CD4-positive, alpha-beta T cell treated with Interferon alpha-2 for 1 hour (primary cell): ENCODE measurements at regions not wholly inside any gene's neighbourhood (a gene's known extent, or its start where the extent isn't known, plus 50 kb on each side); places are given as distances from the start of the nearest gene placed in this dataset.
"Not testable (repeated sequence)": the region's sequence is repeated elsewhere in the genome, so short reads cannot be mapped to it uniquely, and the experiment has no call there.

Experiments used
- DNase-seq, 2 donors: peaks; one replicate each; pipeline ENCODE4 v3.0.0-alpha.2; 2020 to 2022

DNA sequence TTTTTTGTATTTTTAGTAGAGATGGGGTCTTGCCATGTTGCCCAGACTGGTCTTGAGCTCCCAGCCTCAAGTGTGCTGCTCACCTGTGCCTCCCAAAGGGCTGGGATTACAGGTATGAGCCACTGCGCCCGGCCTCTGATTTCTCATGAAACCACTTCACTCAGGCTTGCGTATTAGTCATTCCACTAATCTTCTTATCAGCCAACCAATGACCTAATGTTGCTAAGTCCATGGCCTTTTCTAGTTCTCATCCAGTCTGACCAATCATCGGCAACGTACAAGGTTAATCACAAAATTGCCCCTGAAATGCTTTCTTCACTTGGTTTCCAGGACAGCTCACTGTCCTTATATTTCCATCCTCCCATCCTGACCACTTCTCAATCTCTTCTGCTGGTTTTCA, 605.3 kb upstream of the SLC10A2 start:
- DNase-seq = no peak

GRCh38 chr13:103663996-103664395, 597.8 kb upstream of the SLC10A2 start:
- DNase-seq = no peak

- DNase-seq = no peak
Observed at GRCh38 chr13:103656311-103656710, 590.1 kb upstream of the SLC10A2 start.

DNA sequence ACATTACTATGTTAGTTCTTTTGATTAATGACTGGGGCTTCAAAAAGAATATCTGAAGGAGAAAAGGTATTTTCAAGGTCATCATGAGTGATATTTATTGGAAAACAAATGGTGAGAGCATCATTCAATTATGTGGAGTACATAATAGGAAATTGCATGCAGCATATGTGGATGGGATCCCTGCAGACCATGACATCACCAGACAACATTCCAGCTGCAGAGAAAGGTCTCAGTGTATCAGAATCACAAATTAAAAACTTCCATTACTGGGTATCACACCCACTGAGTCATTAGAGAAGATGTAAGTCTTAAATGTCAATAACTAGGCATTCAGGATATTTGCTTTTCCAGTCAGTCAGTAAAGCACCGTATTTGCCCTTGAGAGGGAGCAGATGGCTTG, 574.4 kb upstream of the SLC10A2 start:
- DNase-seq = no peak

DNA sequence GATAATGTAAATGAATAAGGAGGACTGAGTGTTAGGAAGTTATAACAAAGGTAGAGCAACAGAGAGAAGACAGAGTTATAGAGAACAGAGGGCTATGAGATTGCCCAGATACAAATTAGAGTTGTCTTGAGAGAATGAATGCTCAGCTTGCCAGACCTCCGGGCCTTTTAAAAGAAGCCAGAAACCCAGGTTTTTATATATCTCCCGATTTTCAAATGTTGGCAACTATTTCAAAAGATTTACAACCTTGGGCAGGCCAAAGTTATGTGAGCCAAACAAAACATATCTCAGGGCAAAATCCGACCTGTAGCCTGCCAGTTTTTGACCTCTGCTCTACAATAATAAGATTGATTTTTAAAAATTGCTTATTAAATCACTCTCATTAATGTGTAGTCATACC, 573.1 kb upstream of the SLC10A2 start:
- DNase-seq = no peak

DNA sequence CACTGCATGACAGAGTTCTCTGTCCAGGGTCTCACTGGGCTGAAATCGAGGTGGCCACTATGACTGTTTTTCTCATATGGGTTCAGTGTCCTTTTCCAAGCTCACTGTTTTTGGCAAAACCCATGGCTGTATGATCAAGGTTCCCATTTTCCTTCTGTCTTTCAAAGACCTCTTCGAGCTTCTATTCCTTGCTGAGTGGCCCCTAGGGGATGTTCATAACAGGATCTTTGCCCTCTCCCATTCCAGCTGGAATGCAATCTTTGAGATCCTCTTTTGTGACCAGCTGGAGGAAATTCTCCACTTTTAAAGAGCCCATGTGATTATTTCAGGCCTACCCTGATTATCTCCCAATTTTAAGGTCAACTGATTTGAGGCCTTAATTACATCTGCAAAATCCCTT, 572.5 kb upstream of the SLC10A2 start:
- DNase-seq = no peak

GRCh38 chr13:103634066-103634465, 567.8 kb upstream of the SLC10A2 start:
- DNase-seq = no peak

DNA sequence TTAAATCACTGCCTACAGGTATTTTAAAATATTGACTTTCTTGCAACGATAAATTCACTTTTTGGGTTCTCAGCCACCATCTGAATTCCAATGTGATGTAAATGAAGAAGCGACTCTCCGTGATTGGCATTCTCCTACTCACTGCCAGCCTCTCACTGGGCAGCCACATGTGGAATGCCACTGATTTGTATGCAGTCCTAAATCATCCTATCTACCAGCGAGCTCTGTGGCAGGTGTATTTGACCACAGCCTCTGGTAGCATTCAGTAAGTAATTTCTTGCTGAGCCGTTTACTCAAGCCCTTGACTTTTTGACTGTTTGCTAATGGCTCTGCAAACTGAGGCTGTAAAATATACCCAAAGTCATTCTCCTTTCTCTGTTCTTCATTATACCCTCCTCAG, 559.0 kb upstream of the SLC10A2 start:
- no peak for DNase-seq

DNA sequence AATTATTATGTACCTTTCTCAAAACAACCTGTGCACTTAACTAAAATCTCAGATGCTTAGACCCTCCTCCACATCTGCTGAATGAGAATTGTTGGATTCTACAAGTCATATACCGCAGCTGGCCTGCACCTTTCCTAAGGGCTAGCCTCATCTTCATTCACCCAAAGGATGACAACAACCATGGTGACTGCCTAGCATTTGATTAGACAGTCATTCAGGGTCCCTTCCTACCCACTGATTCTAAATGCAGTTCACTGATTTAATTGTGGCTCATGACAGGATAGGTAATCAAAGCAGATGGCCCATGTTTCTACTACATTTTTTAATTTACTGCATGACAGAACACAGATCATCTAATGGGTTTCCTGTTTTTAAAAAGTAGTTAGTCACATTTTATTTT, 551.9 kb upstream of the SLC10A2 start:
- DNase-seq = no peak

GRCh38 chr13:103615771-103616170, 549.6 kb upstream of the SLC10A2 start:
- DNase-seq = no peak

GRCh38 chr13:103614761-103615160, 548.5 kb upstream of the SLC10A2 start:
- DNase-seq = no peak

GRCh38 chr13:103607995-103608394, 541.8 kb upstream of the SLC10A2 start:
- DNase-seq = no peak

DNA sequence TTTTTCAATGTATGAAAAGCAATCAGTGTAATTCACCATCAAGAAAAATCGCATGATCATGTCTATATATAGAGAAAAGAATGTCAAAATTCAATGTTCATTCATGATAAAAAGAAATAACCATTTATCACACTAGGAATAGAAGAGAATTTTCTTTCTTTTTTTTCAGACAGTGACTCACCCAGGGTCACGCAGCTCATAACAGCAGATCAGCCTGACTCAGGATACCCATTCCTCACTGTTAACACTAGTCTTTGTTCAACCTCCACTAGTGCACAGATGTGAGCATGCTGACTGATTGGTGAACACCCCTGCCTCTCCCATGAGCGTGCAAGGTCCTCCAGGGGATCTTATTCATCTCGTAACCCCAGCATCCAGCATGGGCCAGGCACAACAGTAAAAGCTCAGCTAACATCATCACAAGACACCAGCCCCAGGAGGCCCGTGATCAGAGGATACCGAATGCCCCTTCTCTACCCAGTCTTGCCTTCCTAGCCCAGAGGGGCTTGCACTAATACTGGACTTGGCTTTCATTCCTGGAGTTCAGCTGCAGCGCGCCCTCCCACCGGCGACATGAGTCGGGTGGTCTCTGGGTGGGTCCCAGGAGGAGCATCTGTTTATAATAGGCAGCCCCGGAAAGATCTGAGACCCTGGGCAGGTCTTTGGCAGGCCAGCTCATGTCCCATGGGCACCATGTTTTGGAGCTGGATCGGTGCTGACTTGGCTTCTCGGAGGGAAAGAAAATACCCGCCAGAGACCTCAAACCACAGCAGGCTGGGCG, 539.5 kb upstream of the SLC10A2 start:
- DNase-seq = no peak

DNA sequence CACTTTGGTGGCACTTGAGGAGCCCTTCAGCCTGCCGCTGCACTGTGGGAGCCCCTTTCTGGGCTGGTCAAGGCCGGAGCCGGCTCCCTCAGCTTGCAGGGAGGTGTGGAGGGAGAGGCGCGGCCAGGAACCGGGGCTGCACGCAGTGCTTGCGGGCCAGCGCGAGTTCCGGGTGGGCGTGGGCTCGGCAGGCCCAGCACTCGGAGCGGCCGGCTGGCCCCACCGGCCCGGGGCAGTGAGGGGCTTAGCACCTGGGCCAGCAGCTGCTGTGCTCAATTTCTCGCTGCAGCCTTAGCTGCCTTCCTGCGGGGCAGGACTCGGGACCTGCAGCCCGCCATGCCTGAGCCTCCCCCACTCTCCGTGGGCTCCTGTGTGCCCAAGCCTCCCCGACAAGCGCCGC, 533.7 kb upstream of the SLC10A2 start:
- DNase-seq = not testable (repeated sequence)

GRCh38 chr13:103598671-103599070, 532.5 kb upstream of the SLC10A2 start:
- DNase-seq = no peak

GRCh38 chr13:103573446-103573845, 507.2 kb upstream of the SLC10A2 start:
- DNase-seq = no peak

DNA sequence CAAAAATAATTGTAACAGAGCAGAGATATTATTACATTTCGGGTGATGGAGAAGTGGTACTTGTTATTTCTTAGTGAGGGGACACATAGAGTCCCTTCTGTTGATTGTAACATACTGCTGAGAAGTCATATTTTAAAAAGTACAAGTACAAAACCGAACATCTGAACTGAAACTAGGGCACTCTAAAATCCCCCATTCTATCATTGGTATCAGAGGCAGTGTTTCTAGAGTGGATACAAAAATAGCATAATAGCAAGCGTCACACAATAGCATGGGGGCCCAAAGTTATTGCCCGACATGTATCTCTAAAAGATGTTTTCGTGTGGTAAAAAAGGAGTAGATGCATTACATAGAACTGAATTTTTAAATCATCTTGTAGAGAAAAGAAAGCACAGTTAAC, 502.1 kb upstream of the SLC10A2 start:
- DNase-seq = no peak

DNA sequence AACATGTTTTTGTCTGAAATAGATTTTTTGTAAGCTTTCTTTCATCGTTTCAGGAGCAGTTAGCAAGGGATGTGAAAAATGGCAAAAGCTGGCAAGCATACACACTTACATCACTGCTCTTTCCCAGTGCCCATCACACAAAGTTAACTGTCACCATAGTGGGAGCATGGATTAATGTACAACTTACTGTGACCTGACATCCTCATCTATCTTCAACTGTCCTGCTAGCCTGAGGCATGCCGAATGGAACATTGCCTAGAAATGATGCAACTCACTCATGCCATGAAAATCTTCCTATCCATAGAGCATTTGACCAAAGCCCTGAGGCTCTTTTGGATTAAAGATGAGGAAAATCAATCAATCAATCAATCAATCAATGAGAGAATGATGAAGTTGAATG, 491.7 kb upstream of the SLC10A2 start:
- no peak for DNase-seq

- DNase-seq = no peak
Observed at GRCh38 chr13:103556681-103557080, 490.5 kb upstream of the SLC10A2 start.

GRCh38 chr13:103547914-103548313, 481.7 kb upstream of the SLC10A2 start:
- DNase-seq = no peak

- DNase-seq = no peak
Observed at GRCh38 chr13:103546271-103546670, 480.1 kb upstream of the SLC10A2 start.

GRCh38 chr13:103542648-103543047, 476.4 kb upstream of the SLC10A2 start:
- no peak for DNase-seq

- no peak for DNase-seq
Observed at GRCh38 chr13:103540382-103540765, 474.2 kb upstream of the SLC10A2 start.

DNA sequence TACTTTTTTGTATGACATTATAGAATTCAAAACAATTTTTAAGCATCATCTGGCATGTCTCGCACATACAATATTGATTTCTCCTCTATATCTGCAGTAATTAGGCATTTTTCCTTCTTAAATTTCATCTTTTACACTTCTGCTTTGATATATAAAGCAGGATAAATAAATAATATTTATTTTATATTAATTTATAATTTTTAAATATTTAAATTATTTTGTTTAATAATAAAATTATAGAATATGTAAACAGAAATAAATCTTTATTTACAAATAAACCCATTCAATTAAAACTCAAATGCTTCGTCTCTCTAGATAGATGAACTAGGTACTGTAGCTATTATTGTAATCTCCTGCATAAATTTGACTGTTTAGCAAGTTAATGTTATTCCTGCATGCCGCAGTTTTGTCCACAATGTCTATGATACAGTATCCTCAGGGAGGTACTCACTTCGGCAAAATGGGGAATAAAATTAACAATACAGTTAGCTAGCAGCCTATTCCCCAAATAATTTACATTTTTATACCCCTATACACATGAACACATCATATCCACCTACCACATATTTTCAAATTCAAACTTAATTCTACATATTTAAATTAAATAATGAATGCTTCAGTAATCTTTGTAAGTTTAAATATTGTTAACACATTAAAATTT, 473.6 kb upstream of the SLC10A2 start:
- no peak for DNase-seq

DNA sequence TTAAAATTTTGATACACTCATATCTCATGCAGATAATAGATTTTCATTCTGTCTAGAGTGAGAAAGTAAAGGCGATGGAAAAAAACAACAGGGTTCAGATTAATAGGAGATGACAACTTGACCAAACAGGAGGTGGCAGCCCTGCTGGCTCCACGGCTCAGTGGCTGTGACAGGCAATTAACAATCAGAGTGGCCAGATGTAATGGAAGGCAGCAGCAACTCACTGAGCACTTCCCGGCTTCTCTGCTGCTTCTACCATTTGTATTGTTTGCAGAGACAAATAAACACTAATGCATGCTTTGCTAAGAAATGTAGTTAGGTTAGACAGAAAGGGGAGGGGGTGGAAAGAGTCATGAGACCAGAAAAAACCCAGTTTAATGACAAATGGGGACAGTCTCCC, 473.0 kb upstream of the SLC10A2 start:
- no peak for DNase-seq
